HEK293 (cell line): ENCODE measurements at regions not wholly inside any gene's neighbourhood (a gene's known extent, or its start where the extent isn't known, plus 50 kb on each side); places are given as distances from the start of the nearest gene placed in this dataset.
A peak's percentile ranks its signal among the peaks of the same experiment; 100 is the strongest.

ENCODE experiments used
- CTCF ChIA-PET: fragments of 350-600 bp; formaldehyde crosslinking; extraction: SDS; loops from one replicate; lab custom pipeline; 2021; ENCODE audit warnings: antibody characterized with exemption; lab: Yijun Ruan, JAX
- POLR2A ChIA-PET: fragments of 300-600 bp; formaldehyde crosslinking; extraction: SDS; loops from one replicate; lab custom pipeline; 2020; ENCODE audit warnings: antibody characterized with exemption, inconsistent platforms; lab: Yijun Ruan, JAX
- H3K27ac ChIP-seq: fragments of 200-500 bp; sonication (Bioruptor generic); 2 replicates; pipeline ENCODE4 v1.5.1; 2014; ENCODE audit warnings: low read depth, low read length, control low read depth, inconsistent platforms; ENCODE audit errors: extremely low read depth
- H3K36me3 ChIP-seq, 2 experiments: fragments of 200-500 bp in 1 of 2; sonication (Bioruptor generic) in 1 of 2; 1 replicate in 1 of 2; 2 replicates in 1 of 2; pipeline ENCODE4 v1.5.1; 2014 to 2017; ENCODE audit warnings: inconsistent platforms in 2 of 2, low read length in 2 of 2; ENCODE audit not compliant: control insufficient read depth in 2 of 2, insufficient read depth in 1 of 2
- H3K4me1 ChIP-seq: fragments of 200-500 bp; sonication (Bioruptor generic); 2 replicates; pipeline ENCODE4 v1.5.1; 2014; ENCODE audit warnings: mild to moderate bottlenecking, low read length, inconsistent platforms; ENCODE audit not compliant: control insufficient read depth, insufficient read depth
- H3K4me3 ChIP-seq: 2 replicates; pipeline ENCODE4 v1.5.1; 2011; ENCODE audit warnings: low read depth, mild to moderate bottlenecking, control low read depth, low read length, moderate library complexity
- H3K9me3 ChIP-seq: fragments of 200-500 bp; sonication (Bioruptor generic); 2 replicates; pipeline ENCODE4 v1.5.1; 2014; ENCODE audit warnings: low read depth, low read length, inconsistent platforms; ENCODE audit not compliant: control insufficient read depth, insufficient read depth
- EGR2 ChIP-seq: fragments of 450-650 bp; formaldehyde crosslinking; IDR thresholded peaks from 2 replicates; pipeline ENCODE4 v1.5.1; 2016; ENCODE audit warnings: low read depth, missing biosample characterization, missing genetic modification characterization
- KLF8 ChIP-seq: fragments of 450-650 bp; formaldehyde crosslinking; IDR thresholded peaks from 2 replicates; pipeline ENCODE4 v1.5.1; 2016; ENCODE audit warnings: missing biosample characterization, missing genetic modification characterization
- MEIS1 ChIP-seq: sonication (generic); formaldehyde crosslinking; IDR thresholded peaks from 2 replicates; pipeline ENCODE4 v1.8.1; 2022; ENCODE audit warnings: missing genetic modification reagents, mild to moderate bottlenecking, borderline replicate concordance
- SCRT2 ChIP-seq: fragments of 450-650 bp; formaldehyde crosslinking; IDR thresholded peaks from 2 replicates; pipeline ENCODE4 v1.5.1; 2016; ENCODE audit warnings: missing biosample characterization, missing genetic modification characterization
- SP3 ChIP-seq: fragments of 450-650 bp; formaldehyde crosslinking; IDR thresholded peaks from 2 replicates; pipeline ENCODE4 v1.5.1; 2016; ENCODE audit warnings: missing biosample characterization, missing genetic modification characterization
- ZBTB1 ChIP-seq: fragments of 450-650 bp; formaldehyde crosslinking; IDR thresholded peaks from 2 replicates; pipeline ENCODE4 v1.5.1; 2016; ENCODE audit warnings: missing biosample characterization, missing genetic modification characterization
- ZFP3 ChIP-seq: fragments of 450-650 bp; formaldehyde crosslinking; IDR thresholded peaks from 2 replicates; pipeline ENCODE4 v1.5.1; 2016; ENCODE audit warnings: low read depth, missing biosample characterization, missing genetic modification characterization
- ZFP69B ChIP-seq: fragments of 450-650 bp; formaldehyde crosslinking; IDR thresholded peaks from 2 replicates; pipeline ENCODE4 v1.5.1; 2016; ENCODE audit warnings: missing biosample characterization, missing genetic modification characterization
- ZNF302 ChIP-seq: fragments of 450-650 bp; formaldehyde crosslinking; IDR thresholded peaks from 2 replicates; pipeline ENCODE4 v1.5.1; 2016; ENCODE audit warnings: missing biosample characterization, missing genetic modification characterization, low read depth
- ZNF560 ChIP-seq: fragments of 450-650 bp; formaldehyde crosslinking; IDR thresholded peaks from 2 replicates; pipeline ENCODE4 v1.5.1; 2017; ENCODE audit warnings: missing biosample characterization, missing genetic modification characterization, borderline replicate concordance
- ZNF626 ChIP-seq: fragments of 450-650 bp; sonication (Bioruptor Pico); formaldehyde crosslinking; IDR thresholded peaks from 2 replicates; pipeline ENCODE4 v1.5.1; 2018; ENCODE audit warnings: missing biosample characterization, missing genetic modification characterization, inconsistent platforms
- TF ChIP-seq, protein P1 (sequence below): fragments of 450-650 bp; formaldehyde crosslinking; IDR thresholded peaks from 2 replicates; pipeline ENCODE4 v1.5.1; 2016; ENCODE audit warnings: missing biosample characterization, missing genetic modification characterization
- TF ChIP-seq, protein P2 (sequence below): fragments of 450-650 bp; formaldehyde crosslinking; IDR thresholded peaks from 2 replicates; pipeline ENCODE4 v1.5.1; 2016; ENCODE audit warnings: missing biosample characterization, missing genetic modification characterization
- TF ChIP-seq, protein P3 (sequence below): fragments of 450-650 bp; formaldehyde crosslinking; IDR thresholded peaks from 2 replicates; pipeline ENCODE4 v1.5.1; 2016; ENCODE audit warnings: missing biosample characterization, missing genetic modification characterization
- TF ChIP-seq, protein P4 (sequence below): fragments of 450-650 bp; formaldehyde crosslinking; IDR thresholded peaks from 2 replicates; pipeline ENCODE4 v1.5.1; 2017; ENCODE audit warnings: missing biosample characterization, missing genetic modification characterization
- TF ChIP-seq, protein P5 (sequence below): fragments of 450-650 bp; formaldehyde crosslinking; IDR thresholded peaks from 2 replicates; pipeline ENCODE4 v1.5.1; 2017; ENCODE audit warnings: missing biosample characterization, missing genetic modification characterization

DNA sequence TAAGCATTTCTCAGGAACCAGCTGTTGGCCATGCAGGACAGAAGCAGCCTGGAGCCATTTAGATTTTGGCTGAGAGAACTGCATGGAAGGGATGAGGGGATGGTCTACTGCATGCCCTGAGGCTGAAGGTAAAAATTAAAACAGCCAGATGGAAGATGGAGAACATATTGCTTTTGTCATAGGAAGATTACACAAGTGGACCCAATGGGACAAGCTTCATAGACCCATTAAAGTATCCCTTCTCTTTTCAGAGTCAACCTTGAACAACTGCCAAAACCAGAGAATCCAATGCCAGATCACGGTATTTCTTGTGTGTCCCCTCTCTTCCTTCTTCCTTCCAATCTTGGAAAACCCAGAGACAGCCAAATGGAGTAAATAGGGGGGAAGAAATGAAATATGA lies 253.4 kb downstream of the NR2F1-AS1 start:
- H3K36me3 ChIP-seq, result no peaks in the 10 kb centered on the region
- no peak overlapping the region for H3K27ac ChIP-seq
- no peaks in the 10 kb centered on the region for H3K4me1 ChIP-seq
- TF ChIP-seq ZFP3 (tag by site-specific recombination) (no peak), ZNF302 (tag by site-specific recombination) (no peak), ZNF560 (tag by site-specific recombination) (no peak), ZBTB1 (tag by site-specific recombination) (no peak), SP3 (no peak), EGR2 (no peak), ZNF626 (no peak)
- TF ChIP-seq, protein P1, sequence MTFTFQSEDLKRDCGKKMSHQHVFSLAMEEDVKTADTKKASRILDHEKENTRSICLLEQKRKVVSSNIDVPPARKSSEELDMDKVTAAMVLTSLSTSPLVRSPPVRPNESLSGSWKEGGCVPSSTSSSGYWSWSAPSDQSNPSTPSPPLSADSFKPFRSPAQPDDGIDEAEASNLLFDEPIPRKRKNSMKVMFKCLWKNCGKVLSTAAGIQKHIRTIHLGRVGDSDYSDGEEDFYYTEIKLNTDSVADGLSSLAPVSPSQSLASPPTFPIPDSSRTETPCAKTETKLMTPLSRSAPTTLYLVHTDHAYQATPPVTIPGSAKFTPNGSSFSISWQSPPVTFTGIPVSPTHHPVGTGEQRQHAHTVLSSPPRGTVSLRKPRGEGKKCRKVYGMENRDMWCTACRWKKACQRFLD (tag by site-specific recombination), result no peak
- TF ChIP-seq, protein P2, sequence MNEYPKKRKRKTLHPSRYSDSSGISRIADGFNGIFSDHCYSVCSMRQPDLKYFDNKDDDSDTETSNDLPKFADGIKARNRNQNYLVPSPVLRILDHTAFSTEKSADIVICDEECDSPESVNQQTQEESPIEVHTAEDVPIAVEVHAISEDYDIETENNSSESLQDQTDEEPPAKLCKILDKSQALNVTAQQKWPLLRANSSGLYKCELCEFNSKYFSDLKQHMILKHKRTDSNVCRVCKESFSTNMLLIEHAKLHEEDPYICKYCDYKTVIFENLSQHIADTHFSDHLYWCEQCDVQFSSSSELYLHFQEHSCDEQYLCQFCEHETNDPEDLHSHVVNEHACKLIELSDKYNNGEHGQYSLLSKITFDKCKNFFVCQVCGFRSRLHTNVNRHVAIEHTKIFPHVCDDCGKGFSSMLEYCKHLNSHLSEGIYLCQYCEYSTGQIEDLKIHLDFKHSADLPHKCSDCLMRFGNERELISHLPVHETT (tag by site-specific recombination), result no peak
- TF ChIP-seq, protein P3, sequence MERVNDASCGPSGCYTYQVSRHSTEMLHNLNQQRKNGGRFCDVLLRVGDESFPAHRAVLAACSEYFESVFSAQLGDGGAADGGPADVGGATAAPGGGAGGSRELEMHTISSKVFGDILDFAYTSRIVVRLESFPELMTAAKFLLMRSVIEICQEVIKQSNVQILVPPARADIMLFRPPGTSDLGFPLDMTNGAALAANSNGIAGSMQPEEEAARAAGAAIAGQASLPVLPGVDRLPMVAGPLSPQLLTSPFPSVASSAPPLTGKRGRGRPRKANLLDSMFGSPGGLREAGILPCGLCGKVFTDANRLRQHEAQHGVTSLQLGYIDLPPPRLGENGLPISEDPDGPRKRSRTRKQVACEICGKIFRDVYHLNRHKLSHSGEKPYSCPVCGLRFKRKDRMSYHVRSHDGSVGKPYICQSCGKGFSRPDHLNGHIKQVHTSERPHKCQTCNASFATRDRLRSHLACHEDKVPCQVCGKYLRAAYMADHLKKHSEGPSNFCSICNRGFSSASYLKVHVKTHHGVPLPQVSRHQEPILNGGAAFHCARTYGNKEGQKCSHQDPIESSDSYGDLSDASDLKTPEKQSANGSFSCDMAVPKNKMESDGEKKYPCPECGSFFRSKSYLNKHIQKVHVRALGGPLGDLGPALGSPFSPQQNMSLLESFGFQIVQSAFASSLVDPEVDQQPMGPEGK (tag by site-specific recombination), result no peak
- TF ChIP-seq, all 188 proteins: peak for 0
- CTCF ChIA-PET, result no interaction called here
- POLR2A ChIA-PET, result no interaction called here
- no peak overlapping the region for H3K4me3 ChIP-seq
- no peaks in the 10 kb centered on the region for H3K9me3 ChIP-seq

DNA sequence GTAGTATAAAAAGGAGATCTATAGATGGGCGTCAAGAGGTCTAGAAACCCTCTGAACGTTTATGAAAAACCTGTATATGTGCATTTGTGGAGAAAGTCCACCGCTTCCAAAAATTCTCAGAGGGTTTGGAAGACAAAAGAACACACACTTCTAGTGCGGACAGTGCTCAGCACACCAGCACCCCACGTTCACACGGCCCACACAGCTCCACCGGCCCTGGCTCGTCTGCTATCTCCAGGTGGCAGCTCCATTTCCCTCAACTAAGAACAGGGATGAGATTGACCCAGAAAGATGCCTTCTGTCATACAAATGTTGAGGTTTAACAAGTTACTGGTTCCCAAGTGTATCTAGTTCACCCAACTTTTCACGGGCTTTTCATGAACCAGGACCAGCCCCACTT lies 255.1 kb downstream of the NR2F1-AS1 start:
- CTCF ChIA-PET, result no interaction called here
- peaks cover 4% of the 10 kb centered on the region for H3K4me1 ChIP-seq
- no peak overlapping the region for H3K4me3 ChIP-seq
- no peaks in the 10 kb centered on the region for H3K36me3 ChIP-seq
- no peak for TF ChIP-seq MEIS1 (CRISPR knock-in tag)
- TF ChIP-seq, all 188 proteins: peak for 0
- POLR2A ChIA-PET, result no interaction called here
- H3K9me3 ChIP-seq, result no peaks in the 10 kb centered on the region
- H3K27ac ChIP-seq, result no peak overlapping the region

DNA sequence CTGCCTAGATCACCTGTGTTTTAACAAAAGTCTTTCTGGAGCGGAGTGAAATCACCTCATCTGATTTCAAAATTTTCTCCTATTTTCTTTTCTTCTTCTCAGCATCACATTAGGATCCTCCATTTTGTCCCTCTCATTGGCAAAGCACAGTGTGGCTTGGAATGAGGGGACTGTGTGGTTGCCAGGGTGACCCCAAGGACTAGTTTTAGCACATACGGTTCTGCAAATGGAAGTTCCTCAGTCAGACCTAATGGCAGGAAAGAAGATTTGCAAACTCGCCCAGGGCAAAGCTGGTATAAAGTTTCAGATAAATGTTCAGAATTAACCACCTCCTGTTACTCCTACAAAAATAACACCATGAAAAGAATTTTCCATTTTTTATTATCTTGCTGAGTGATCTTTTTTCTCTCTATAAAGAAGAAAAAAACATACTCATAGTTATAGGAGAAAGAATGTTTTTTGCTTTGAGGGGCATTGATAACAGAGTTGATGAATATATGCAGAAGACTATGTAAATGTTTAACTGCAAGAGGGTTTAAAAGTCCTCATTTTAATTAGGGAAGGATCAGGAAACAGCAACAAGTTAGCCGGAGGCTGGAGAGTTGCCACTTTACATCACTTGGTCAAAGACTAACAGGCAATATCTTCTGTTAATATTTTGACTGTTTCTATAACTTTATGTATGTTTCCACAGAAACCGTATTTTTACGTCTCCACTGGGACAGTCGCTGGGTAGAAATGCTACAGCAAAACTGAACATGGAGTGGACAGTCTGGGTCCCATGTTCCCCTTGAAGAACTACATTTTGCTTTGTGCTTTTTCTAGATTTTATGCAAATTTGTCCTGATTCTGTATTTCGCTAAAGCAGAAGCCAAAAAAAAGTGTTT lies 257.8 kb downstream of the NR2F1-AS1 start:
- Histone ChIP-seq H3K9me3 (no peaks in the 10 kb centered on the region; the same call in 1 of the 2 replicates), H3K27ac (no peak overlapping the region), H3K4me1 (peaks cover 4% of the 10 kb centered on the region), H3K4me3 (no peak overlapping the region)
- TF ChIP-seq, protein P4, sequence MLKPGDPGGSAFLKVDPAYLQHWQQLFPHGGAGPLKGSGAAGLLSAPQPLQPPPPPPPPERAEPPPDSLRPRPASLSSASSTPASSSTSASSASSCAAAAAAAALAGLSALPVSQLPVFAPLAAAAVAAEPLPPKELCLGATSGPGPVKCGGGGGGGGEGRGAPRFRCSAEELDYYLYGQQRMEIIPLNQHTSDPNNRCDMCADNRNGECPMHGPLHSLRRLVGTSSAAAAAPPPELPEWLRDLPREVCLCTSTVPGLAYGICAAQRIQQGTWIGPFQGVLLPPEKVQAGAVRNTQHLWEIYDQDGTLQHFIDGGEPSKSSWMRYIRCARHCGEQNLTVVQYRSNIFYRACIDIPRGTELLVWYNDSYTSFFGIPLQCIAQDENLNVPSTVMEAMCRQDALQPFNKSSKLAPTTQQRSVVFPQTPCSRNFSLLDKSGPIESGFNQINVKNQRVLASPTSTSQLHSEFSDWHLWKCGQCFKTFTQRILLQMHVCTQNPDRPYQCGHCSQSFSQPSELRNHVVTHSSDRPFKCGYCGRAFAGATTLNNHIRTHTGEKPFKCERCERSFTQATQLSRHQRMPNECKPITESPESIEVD (tag by site-specific recombination), result peak; percentile 47; the same call in 1 of the 2 replicates
- TF ChIP-seq ZFP69B (tag by site-specific recombination) (no peak), KLF8 (tag by site-specific recombination) (no peak), SCRT2 (tag by site-specific recombination) (peak; percentile 67; the same call in 1 of the 2 replicates)
- TF ChIP-seq, protein P5, sequence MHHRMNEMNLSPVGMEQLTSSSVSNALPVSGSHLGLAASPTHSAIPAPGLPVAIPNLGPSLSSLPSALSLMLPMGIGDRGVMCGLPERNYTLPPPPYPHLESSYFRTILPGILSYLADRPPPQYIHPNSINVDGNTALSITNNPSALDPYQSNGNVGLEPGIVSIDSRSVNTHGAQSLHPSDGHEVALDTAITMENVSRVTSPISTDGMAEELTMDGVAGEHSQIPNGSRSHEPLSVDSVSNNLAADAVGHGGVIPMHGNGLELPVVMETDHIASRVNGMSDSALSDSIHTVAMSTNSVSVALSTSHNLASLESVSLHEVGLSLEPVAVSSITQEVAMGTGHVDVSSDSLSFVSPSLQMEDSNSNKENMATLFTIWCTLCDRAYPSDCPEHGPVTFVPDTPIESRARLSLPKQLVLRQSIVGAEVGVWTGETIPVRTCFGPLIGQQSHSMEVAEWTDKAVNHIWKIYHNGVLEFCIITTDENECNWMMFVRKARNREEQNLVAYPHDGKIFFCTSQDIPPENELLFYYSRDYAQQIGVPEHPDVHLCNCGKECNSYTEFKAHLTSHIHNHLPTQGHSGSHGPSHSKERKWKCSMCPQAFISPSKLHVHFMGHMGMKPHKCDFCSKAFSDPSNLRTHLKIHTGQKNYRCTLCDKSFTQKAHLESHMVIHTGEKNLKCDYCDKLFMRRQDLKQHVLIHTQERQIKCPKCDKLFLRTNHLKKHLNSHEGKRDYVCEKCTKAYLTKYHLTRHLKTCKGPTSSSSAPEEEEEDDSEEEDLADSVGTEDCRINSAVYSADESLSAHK, result 0 out of 2 replicates have a peak, but pooled peaks have one; percentile 43
- TF ChIP-seq, all 188 proteins: peak for 3
- ChIA-PET POLR2A (no interaction called here), CTCF (no interaction called here)
- no peaks in the 10 kb centered on the region for H3K36me3 ChIP-seq
